ENCODE measurements at regions not wholly inside any gene's neighbourhood (a gene's known extent, or its start where the extent isn't known, plus 50 kb on each side); places are given as distances from the start of the nearest gene placed in this dataset.

- TF ChIP-seq SP1 (IDR thresholded peaks at IDR 0.05) (no peak), ELF4 (IDR thresholded peaks at IDR 0.05) (no peak), SUZ12 (IDR thresholded peaks at IDR 0.05) (no peak), FOXA1 (IDR thresholded peaks at IDR 0.05) (no peak), TARDBP (IDR thresholded peaks at IDR 0.05) (no peak), ARNT (IDR thresholded peaks at IDR 0.05) (no peak)
- ChIA-PET CTCF (interaction anchor here (1.0 kb wide), 1 partner anchor 501 kb away, joined by 3 read pairs; no protein-coding TSS in a partner anchor), POLR2A (no interaction called here)
- DNase-seq (ENCODE audit: extremely low spot score) = no peak
These were observed 58.7 kb upstream of the PAPPA start for GRCh38 chr9:116094846-116095245.

- TF ChIP-seq FOXA1 (IDR thresholded peaks at IDR 0.05) (no peak), ZNF384 (IDR thresholded peaks at IDR 0.05) (no peak), ELF4 (IDR thresholded peaks at IDR 0.05) (no peak), TARDBP (IDR thresholded peaks at IDR 0.05) (no peak), BHLHE40 (IDR thresholded peaks at IDR 0.05; ENCODE audit: borderline replicate concordance) (no peak), HDGF (IDR thresholded peaks at IDR 0.05; ENCODE audit: borderline replicate concordance) (no peak), SP1 (IDR thresholded peaks at IDR 0.05) (no peak), FOXM1 (IDR thresholded peaks at IDR 0.05; ENCODE audit: borderline replicate concordance) (no peak), L3MBTL2 (conservative IDR thresholded peaks at IDR 0.05) (no peak), PKNOX1 (IDR thresholded peaks at IDR 0.05) (no peak), SUZ12 (IDR thresholded peaks at IDR 0.05) (no peak)
- CTCF ChIA-PET = no interaction called here
- POLR2A ChIA-PET = no interaction called here
- no peak for DNase-seq (ENCODE audit: extremely low spot score)
These were observed 58.2 kb upstream of the PAPPA start for GRCh38 chr9:116095403-116095802.

- ChIA-PET POLR2A (no interaction called here), CTCF (no interaction called here)
- DNase-seq (ENCODE audit: extremely low spot score) = no peak
- no peak for TF ChIP-seq HDGF (IDR thresholded peaks at IDR 0.05; ENCODE audit: borderline replicate concordance)
- TF ChIP-seq LEF1 (IDR thresholded peaks at IDR 0.05; ENCODE audit: borderline replicate concordance) = no peak
- no peak for TF ChIP-seq FOXK2 (IDR thresholded peaks at IDR 0.05)
These were observed 57.5 kb upstream of the PAPPA start for GRCh38 chr9:116096046-116096445.

- POLR2A ChIA-PET = no interaction called here
These were observed 56.7 kb upstream of the PAPPA start for GRCh38 chr9:116096853-116097252.

GRCh38 chr9:116098476-116098875 is 55.1 kb upstream of the PAPPA start:
- no peak for DNase-seq (ENCODE audit: extremely low spot score)
- TF ChIP-seq FOXK2 (IDR thresholded peaks at IDR 0.05) (no peak), LEF1 (IDR thresholded peaks at IDR 0.05; ENCODE audit: borderline replicate concordance) (no peak), ELF4 (IDR thresholded peaks at IDR 0.05) (no peak), ZNF384 (IDR thresholded peaks at IDR 0.05) (no peak), BHLHE40 (IDR thresholded peaks at IDR 0.05; ENCODE audit: borderline replicate concordance) (no peak), SUZ12 (IDR thresholded peaks at IDR 0.05) (no peak), TARDBP (IDR thresholded peaks at IDR 0.05) (no peak), PKNOX1 (IDR thresholded peaks at IDR 0.05) (no peak), HDGF (IDR thresholded peaks at IDR 0.05; ENCODE audit: borderline replicate concordance) (no peak), L3MBTL2 (conservative IDR thresholded peaks at IDR 0.05) (no peak), SP1 (IDR thresholded peaks at IDR 0.05) (no peak), CTBP1 (IDR thresholded peaks at IDR 0.05; ENCODE audit: borderline replicate concordance) (no peak)
- POLR2A ChIA-PET = no interaction called here
- CTCF ChIA-PET = no interaction called here

More at GRCh38 chr9:116096853-116097252, 56.7 kb upstream of the PAPPA start:
- DNase-seq (ENCODE audit: extremely low spot score) = no peak
- CTCF ChIA-PET = interaction anchor here (0.6 to 0.7 kb wide), 2 partner anchors 26 to 564 kb away, joined by 3 to 5 read pairs; no protein-coding TSS in a partner anchor
- TF ChIP-seq FOXA1 (IDR thresholded peaks at IDR 0.05) (no peak), ARNT (IDR thresholded peaks at IDR 0.05) (no peak), HDGF (IDR thresholded peaks at IDR 0.05; ENCODE audit: borderline replicate concordance) (no peak)

GRCh38 chr9:116099821-116100220 is 53.8 kb upstream of the PAPPA start:
- TF ChIP-seq FOXA1 (IDR thresholded peaks at IDR 0.05) (no peak), CTBP1 (IDR thresholded peaks at IDR 0.05; ENCODE audit: borderline replicate concordance) (no peak), NFRKB (IDR thresholded peaks at IDR 0.05) (no peak), ELF4 (IDR thresholded peaks at IDR 0.05) (no peak), SUZ12 (IDR thresholded peaks at IDR 0.05) (no peak), BHLHE40 (IDR thresholded peaks at IDR 0.05; ENCODE audit: borderline replicate concordance) (no peak), L3MBTL2 (conservative IDR thresholded peaks at IDR 0.05) (no peak), HDGF (IDR thresholded peaks at IDR 0.05; ENCODE audit: borderline replicate concordance) (no peak), LEF1 (IDR thresholded peaks at IDR 0.05; ENCODE audit: borderline replicate concordance) (no peak), PKNOX1 (IDR thresholded peaks at IDR 0.05) (no peak), ARNT (IDR thresholded peaks at IDR 0.05) (no peak), TARDBP (IDR thresholded peaks at IDR 0.05) (no peak)
- CTCF ChIA-PET = no interaction called here
- POLR2A ChIA-PET = no interaction called here
- DNase-seq (ENCODE audit: extremely low spot score) = no peak

- no peak for DNase-seq (ENCODE audit: extremely low spot score)
These were observed 52.9 kb upstream of the PAPPA start for GRCh38 chr9:116100711-116101121.

More at GRCh38 chr9:116100711-116101121, 52.9 kb upstream of the PAPPA start:
- CTCF ChIA-PET = no interaction called here
- POLR2A ChIA-PET = no interaction called here
- TF ChIP-seq CTBP1 (IDR thresholded peaks at IDR 0.05; ENCODE audit: borderline replicate concordance) = no peak
- TF ChIP-seq ELF4 (IDR thresholded peaks at IDR 0.05) = no peak
- no peak for TF ChIP-seq L3MBTL2 (conservative IDR thresholded peaks at IDR 0.05)
- no peak for TF ChIP-seq FOXK2 (IDR thresholded peaks at IDR 0.05)
- no peak for TF ChIP-seq ZNF384 (IDR thresholded peaks at IDR 0.05)
- no peak for TF ChIP-seq TARDBP (IDR thresholded peaks at IDR 0.05)

All from HEK293T (cell line).